Upper lobe of left lung (tissue), 4 donors: ENCODE measurements at regions not wholly inside any gene's neighbourhood (a gene's known extent, or its start where the extent isn't known, plus 50 kb on each side); places are given as distances from the start of the nearest gene placed in this dataset.

Source experiments
- EP300 ChIP-seq, 4 donors: sonication (generic); formaldehyde crosslinking; IDR thresholded peaks; one replicate each; pipeline ENCODE4 v1.5.1; 2017; ENCODE audit warnings: antibody characterized with exemption in 4 of 4, control low read depth in 2 of 4
- POLR2A ChIP-seq, 4 donors: fragments of 450-650 bp; IDR thresholded peaks; one replicate each; pipeline ENCODE4 v1.5.1; 2016 to 2017; ENCODE audit warnings: antibody characterized with exemption in 4 of 4, mild to moderate bottlenecking in 2 of 4
- POLR2AphosphoS5 ChIP-seq, 2 donors: sonication (generic); formaldehyde crosslinking; IDR thresholded peaks; one replicate each; pipeline ENCODE4 v1.5.1; 2017; ENCODE audit warnings: antibody characterized with exemption in 2 of 2
- TF ChIP-seq, protein P1 (sequence below), 6 experiments: fragments of 450-650 bp in 4 of 6; fragments of 200-600 bp in 2 of 6; sonication (generic) in 2 of 6; IDR thresholded peaks; one replicate each; pipeline ENCODE4 v1.5.1; 2016 to 2019; ENCODE audit warnings: antibody characterized with exemption in 6 of 6

DNA sequence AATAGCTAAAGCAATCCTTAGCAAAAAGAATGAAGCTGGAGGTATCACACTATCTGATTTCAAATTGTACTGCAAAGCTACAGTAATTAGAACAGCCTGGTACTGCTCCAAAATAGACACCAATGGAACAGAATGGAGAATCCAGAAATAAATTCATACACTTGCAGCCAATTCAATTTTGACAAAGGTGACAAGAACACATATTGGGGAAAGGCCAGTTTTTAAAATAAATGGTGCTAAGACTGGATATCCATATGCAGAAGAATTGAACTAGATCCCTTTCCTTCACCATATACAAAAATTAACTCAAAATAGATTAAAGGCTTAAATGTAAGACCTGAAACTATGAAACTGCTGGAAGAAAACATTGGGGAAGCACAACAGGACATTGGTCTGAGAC is 748.5 kb downstream of the DNAJB9 start:
- TF ChIP-seq, protein P1, sequence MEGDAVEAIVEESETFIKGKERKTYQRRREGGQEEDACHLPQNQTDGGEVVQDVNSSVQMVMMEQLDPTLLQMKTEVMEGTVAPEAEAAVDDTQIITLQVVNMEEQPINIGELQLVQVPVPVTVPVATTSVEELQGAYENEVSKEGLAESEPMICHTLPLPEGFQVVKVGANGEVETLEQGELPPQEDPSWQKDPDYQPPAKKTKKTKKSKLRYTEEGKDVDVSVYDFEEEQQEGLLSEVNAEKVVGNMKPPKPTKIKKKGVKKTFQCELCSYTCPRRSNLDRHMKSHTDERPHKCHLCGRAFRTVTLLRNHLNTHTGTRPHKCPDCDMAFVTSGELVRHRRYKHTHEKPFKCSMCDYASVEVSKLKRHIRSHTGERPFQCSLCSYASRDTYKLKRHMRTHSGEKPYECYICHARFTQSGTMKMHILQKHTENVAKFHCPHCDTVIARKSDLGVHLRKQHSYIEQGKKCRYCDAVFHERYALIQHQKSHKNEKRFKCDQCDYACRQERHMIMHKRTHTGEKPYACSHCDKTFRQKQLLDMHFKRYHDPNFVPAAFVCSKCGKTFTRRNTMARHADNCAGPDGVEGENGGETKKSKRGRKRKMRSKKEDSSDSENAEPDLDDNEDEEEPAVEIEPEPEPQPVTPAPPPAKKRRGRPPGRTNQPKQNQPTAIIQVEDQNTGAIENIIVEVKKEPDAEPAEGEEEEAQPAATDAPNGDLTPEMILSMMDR (IDR thresholded peaks at IDR 0.05): no peak
- TF ChIP-seq POLR2AphosphoS5 (IDR thresholded peaks at IDR 0.05) (no peak), POLR2A (IDR thresholded peaks at IDR 0.05) (no peak), EP300 (IDR thresholded peaks at IDR 0.05) (no peak)
